Loucy (cell line): ENCODE measurements at regions not wholly inside any gene's neighbourhood (a gene's known extent, or its start where the extent isn't known, plus 50 kb on each side); places are given as distances from the start of the nearest gene placed in this dataset.

Experiments used
- H2AFZ ChIP-seq: fragments of 200-600 bp; sonication (generic); 2 replicates; pipeline ENCODE4 v1.6.0; 2016; ENCODE audit warnings: antibody characterized with exemption, mild to moderate bottlenecking, low read length, moderate library complexity
- H3F3A ChIP-seq: fragments of 200-600 bp; 2 replicates; pipeline ENCODE4 v1.6.0; 2016; ENCODE audit warnings: antibody characterized with exemption, low read depth, mild to moderate bottlenecking
- H3K27me3 ChIP-seq: fragments of 200-600 bp; sonication (generic); 2 replicates; pipeline ENCODE4 v1.6.1; 2014; ENCODE audit warnings: low read length, mild to moderate bottlenecking; ENCODE audit not compliant: insufficient read depth, poor library complexity, severe bottlenecking
- H3K36me3 ChIP-seq: fragments of 200-600 bp; sonication (generic); 2 replicates; pipeline ENCODE4 v1.6.1; 2016; ENCODE audit warnings: low read length; ENCODE audit not compliant: insufficient read depth
- H3K4me1 ChIP-seq: fragments of 200-600 bp; sonication (generic); 2 replicates; pipeline ENCODE4 v1.5.1; 2014; ENCODE audit warnings: low read length, mild to moderate bottlenecking; ENCODE audit not compliant: insufficient read depth, poor library complexity, severe bottlenecking
- H3K4me2 ChIP-seq: fragments of 200-600 bp; sonication (generic); 2 replicates; pipeline ENCODE4 v1.6.0; 2014; ENCODE audit warnings: antibody characterized with exemption, low read length, low read depth, mild to moderate bottlenecking; ENCODE audit not compliant: poor library complexity, severe bottlenecking
- H3K4me3 ChIP-seq: fragments of 200-600 bp; sonication (generic); 2 replicates; pipeline ENCODE4 v1.5.1; 2014; ENCODE audit warnings: low read length, mild to moderate bottlenecking, mixed read lengths; ENCODE audit not compliant: poor library complexity, severe bottlenecking
- H3K79me2 ChIP-seq: fragments of 200-600 bp; sonication (generic); 2 replicates; pipeline ENCODE4 v1.6.1; 2014; ENCODE audit warnings: low read length; ENCODE audit not compliant: insufficient read depth
- H3K9ac ChIP-seq: fragments of 200-600 bp; sonication (generic); 2 replicates; pipeline ENCODE4 v1.6.0; 2014; ENCODE audit warnings: mild to moderate bottlenecking, low read depth, low read length, moderate library complexity; ENCODE audit not compliant: poor library complexity, severe bottlenecking
- H3K9me2 ChIP-seq: fragments of 200-600 bp; sonication (generic); replicated peaks from 2 replicates; pipeline ENCODE4 v1.6.1; 2016; ENCODE audit warnings: low read depth, low read length, mixed read lengths
- H3K9me3 ChIP-seq: fragments of 200-600 bp; sonication (generic); 2 replicates; pipeline ENCODE4 v1.6.1; 2014; ENCODE audit warnings: mild to moderate bottlenecking, antibody characterized with exemption, low read length, low read depth; ENCODE audit not compliant: insufficient read depth
- H4K20me1 ChIP-seq: fragments of 200-600 bp; sonication (generic); 2 replicates; pipeline ENCODE4 v1.6.0; 2014; ENCODE audit warnings: antibody characterized with exemption, low read length, mild to moderate bottlenecking; ENCODE audit not compliant: insufficient read depth, poor library complexity, severe bottlenecking
- EZH2phosphoT487 ChIP-seq: fragments of 200-600 bp; IDR thresholded peaks from 2 replicates; pipeline ENCODE4 v1.6.1; 2018; ENCODE audit warnings: antibody characterized with exemption, mild to moderate bottlenecking, moderate library complexity, borderline replicate concordance
- TF ChIP-seq, protein P1 (sequence below): fragments of 200-600 bp; sonication (generic); conservative IDR thresholded peaks from 2 replicates; pipeline ENCODE4 v1.5.1; 2014; ENCODE audit warnings: mild to moderate bottlenecking, antibody characterized with exemption, low read length

DNA sequence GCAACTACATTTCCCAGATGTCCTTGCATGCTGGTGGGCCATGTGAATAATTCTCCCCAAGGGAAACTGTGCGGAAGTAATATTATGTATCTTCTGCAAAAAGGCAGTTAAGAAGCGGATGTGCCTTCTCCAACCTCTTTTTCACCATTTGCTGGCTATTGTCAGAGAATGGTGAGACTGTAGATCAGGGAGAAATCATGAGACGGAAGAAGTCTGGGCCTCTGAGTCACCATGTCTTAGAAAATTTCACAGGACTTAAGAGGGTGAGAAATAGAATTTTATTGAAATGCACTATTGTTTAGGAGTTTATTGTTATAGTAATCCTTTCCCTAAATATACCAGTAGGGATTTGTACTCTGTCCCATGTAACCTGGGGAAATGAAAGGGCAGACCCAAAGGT lies 298.7 kb upstream of the ZC3H12C start:
- Histone ChIP-seq H3K9me3 (no peaks in the 10 kb centered on the region), H3K9me2 (no peaks in the 10 kb centered on the region), H3K9ac (no peak overlapping the region), H2AFZ (no peak overlapping the region), H3K36me3 (no peaks in the 10 kb centered on the region), H4K20me1 (no peaks in the 10 kb centered on the region), H3F3A (no peaks in the 10 kb centered on the region), H3K4me1 (no peaks in the 10 kb centered on the region), H3K4me2 (no peak overlapping the region), H3K79me2 (no peaks in the 10 kb centered on the region), H3K27me3 (no peaks in the 10 kb centered on the region), H3K4me3 (no peak overlapping the region)
- TF ChIP-seq, protein P1, sequence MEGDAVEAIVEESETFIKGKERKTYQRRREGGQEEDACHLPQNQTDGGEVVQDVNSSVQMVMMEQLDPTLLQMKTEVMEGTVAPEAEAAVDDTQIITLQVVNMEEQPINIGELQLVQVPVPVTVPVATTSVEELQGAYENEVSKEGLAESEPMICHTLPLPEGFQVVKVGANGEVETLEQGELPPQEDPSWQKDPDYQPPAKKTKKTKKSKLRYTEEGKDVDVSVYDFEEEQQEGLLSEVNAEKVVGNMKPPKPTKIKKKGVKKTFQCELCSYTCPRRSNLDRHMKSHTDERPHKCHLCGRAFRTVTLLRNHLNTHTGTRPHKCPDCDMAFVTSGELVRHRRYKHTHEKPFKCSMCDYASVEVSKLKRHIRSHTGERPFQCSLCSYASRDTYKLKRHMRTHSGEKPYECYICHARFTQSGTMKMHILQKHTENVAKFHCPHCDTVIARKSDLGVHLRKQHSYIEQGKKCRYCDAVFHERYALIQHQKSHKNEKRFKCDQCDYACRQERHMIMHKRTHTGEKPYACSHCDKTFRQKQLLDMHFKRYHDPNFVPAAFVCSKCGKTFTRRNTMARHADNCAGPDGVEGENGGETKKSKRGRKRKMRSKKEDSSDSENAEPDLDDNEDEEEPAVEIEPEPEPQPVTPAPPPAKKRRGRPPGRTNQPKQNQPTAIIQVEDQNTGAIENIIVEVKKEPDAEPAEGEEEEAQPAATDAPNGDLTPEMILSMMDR: no peak
- no peak for TF ChIP-seq EZH2phosphoT487

DNA sequence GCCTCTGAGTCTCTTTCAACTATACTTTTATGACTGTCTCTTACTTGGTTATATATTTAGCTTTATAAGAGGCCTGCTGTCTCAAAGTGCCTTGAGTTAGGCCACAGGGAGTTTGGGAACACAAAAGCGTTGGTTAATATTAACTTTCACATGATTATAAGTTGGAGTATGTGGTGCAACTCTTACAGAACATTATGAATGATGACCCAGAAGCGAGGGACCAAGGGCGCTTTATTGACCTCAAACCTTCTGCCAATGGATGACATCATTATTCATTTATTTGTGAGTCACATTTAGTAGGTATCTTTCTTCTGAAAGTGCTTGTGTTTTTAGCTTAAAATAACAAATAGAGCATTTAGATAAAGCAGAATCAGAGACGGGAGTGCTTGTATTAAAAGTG lies 298.0 kb upstream of the ZC3H12C start:
- H3K27me3 ChIP-seq: no peaks in the 10 kb centered on the region
- no peaks in the 10 kb centered on the region for H3K79me2 ChIP-seq
- no peak overlapping the region for H2AFZ ChIP-seq
- no peak overlapping the region for H3K9ac ChIP-seq
- no peaks in the 10 kb centered on the region for H3K36me3 ChIP-seq
- H4K20me1 ChIP-seq: no peaks in the 10 kb centered on the region
- no peaks in the 10 kb centered on the region for H3K9me3 ChIP-seq
- H3K4me1 ChIP-seq: no peaks in the 10 kb centered on the region
- no peaks in the 10 kb centered on the region for H3F3A ChIP-seq
- TF ChIP-seq EZH2phosphoT487: no peak
- TF ChIP-seq, protein P1: no peak
- H3K4me2 ChIP-seq: no peak overlapping the region
- no peak overlapping the region for H3K4me3 ChIP-seq
- no peaks in the 10 kb centered on the region for H3K9me2 ChIP-seq

DNA sequence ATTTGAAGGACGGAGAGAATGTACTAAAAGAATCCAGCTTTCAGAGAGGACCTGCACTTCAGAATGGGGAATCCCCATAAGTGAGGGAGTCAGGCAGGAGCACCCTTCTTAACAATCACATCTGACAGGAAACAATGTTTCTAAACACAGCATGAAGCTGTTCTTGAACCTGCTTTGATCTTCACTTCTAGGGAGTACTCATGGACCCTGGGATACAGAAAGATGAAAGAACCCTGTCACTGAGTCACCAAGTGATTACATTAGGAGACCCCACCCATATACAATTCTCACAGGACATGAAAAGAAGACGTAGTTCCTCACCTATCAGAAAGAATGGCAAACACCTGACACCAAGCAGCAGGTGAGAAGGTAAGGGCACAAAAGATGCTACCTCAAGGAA lies 296.9 kb upstream of the ZC3H12C start:
- no peaks in the 10 kb centered on the region for H3K36me3 ChIP-seq
- TF ChIP-seq, protein P1: no peak
- no peak for TF ChIP-seq EZH2phosphoT487
- no peaks in the 10 kb centered on the region for H3K9me2 ChIP-seq
- no peaks in the 10 kb centered on the region for H3K9me3 ChIP-seq
- H2AFZ ChIP-seq: no peak overlapping the region
- no peak overlapping the region for H3K4me2 ChIP-seq
- no peaks in the 10 kb centered on the region for H4K20me1 ChIP-seq
- H3K79me2 ChIP-seq: no peaks in the 10 kb centered on the region
- no peaks in the 10 kb centered on the region for H3K4me1 ChIP-seq
- H3K27me3 ChIP-seq: no peaks in the 10 kb centered on the region
- H3F3A ChIP-seq: no peaks in the 10 kb centered on the region
- H3K4me3 ChIP-seq: no peak overlapping the region
- H3K9ac ChIP-seq: no peak overlapping the region
